ENCODE measurements at regions not wholly inside any gene's neighbourhood (a gene's known extent, or its start where the extent isn't known, plus 50 kb on each side); places are given as distances from the start of the nearest gene placed in this dataset.

DNA sequence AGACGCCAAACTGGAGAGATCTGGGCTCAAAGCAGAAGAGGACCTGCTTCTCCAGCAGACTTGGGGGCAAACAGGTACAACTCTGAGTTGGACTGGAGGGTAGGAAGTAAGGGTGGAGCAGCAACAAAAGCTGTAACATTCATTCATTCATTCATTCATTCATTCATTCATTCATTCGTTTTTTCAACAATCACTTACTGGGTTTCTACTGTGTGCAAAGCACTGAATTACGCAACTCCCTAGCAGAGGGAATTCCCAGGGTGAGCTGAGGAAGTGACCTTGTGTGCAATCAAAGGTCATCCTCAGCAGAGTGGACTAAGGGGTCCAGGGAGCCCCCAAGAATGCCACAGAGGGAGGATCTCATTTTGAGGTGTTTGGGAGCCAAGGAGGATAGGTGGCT lies 231.1 kb upstream of the SDK2 start:
- TF ChIP-seq CTCF (IDR thresholded peaks at IDR 0.05; ENCODE audit: poor library complexity, severe bottlenecking) (no peak), POLR2AphosphoS5 (IDR thresholded peaks at IDR 0.05) (no peak), SMC3 (conservative IDR thresholded peaks at IDR 0.05; ENCODE audit: poor library complexity) (no peak), RAD21 (conservative IDR thresholded peaks at IDR 0.05) (no peak), EP300 (conservative IDR thresholded peaks at IDR 0.05; ENCODE audit: poor library complexity, severe bottlenecking) (no peak), REST (IDR thresholded peaks at IDR 0.05; ENCODE audit: borderline replicate concordance) (no peak), EZH2 (IDR thresholded peaks at IDR 0.05; ENCODE audit: borderline replicate concordance, insufficient read depth, low read length, poor library complexity, severe bottlenecking) (no peak), MXI1 (conservative IDR thresholded peaks at IDR 0.05; ENCODE audit: poor library complexity, severe bottlenecking) (no peak)

Data from neural cell (in vitro differentiated cells).